Lung (tissue), 11 donors: ENCODE measurements at regions not wholly inside any gene's neighbourhood (a gene's known extent, or its start where the extent isn't known, plus 50 kb on each side); places are given as distances from the start of the nearest gene placed in this dataset.

Experiments
- ATAC-seq: fragments of 200-7000 bp; cut with Tn5 transposase; one replicate; pipeline ENCODE4 v1.9.1; 2020; ENCODE audit warnings: moderate number of reproducible peaks; ENCODE audit not compliant: insufficient read depth, low FRiP score
- DNase-seq, 3 donors: peaks; one replicate each; pipeline ENCODE4 v3.0.0-alpha.2; 2013 to 2017
- H3K27ac ChIP-seq, 2 donors: one replicate each; pipeline ENCODE4 v1.5.1; 2013; ENCODE audit warnings: mild to moderate bottlenecking in 2 of 2, moderate library complexity in 2 of 2, control low read depth in 1 of 2, inconsistent platforms in 1 of 2, low read depth in 1 of 2, low read length in 1 of 2
- H3K27me3 ChIP-seq, 3 donors: one replicate each; pipeline ENCODE4 v1.5.1; 2013; ENCODE audit warnings: low read length in 2 of 3; ENCODE audit not compliant: control insufficient read depth in 3 of 3, insufficient read depth in 3 of 3
- H3K36me3 ChIP-seq, 4 donors: one replicate each; pipeline ENCODE4 v1.5.1; 2013; ENCODE audit warnings: low read length in 4 of 4, mild to moderate bottlenecking in 1 of 4, moderate library complexity in 1 of 4; ENCODE audit not compliant: control insufficient read depth in 4 of 4, insufficient read depth in 4 of 4
- H3K4me1 ChIP-seq, 5 donors: one replicate each; pipeline ENCODE4 v1.5.1; 2013; ENCODE audit warnings: low read length in 5 of 5, mild to moderate bottlenecking in 2 of 5, moderate library complexity in 1 of 5; ENCODE audit not compliant: control insufficient read depth in 5 of 5, insufficient read depth in 5 of 5
- H3K4me3 ChIP-seq: one replicate; pipeline ENCODE4 v1.5.1; 2013; ENCODE audit warnings: mild to moderate bottlenecking, control low read depth, moderate library complexity
- H3K9ac ChIP-seq, 2 donors: one replicate each; pipeline ENCODE4 v1.5.1; 2013; ENCODE audit warnings: low read length in 2 of 2, control low read depth in 1 of 2; ENCODE audit not compliant: insufficient read depth in 1 of 2
- H3K9me3 ChIP-seq, 4 donors: one replicate each; pipeline ENCODE4 v1.5.1; 2013; ENCODE audit warnings: low read length in 3 of 4, mild to moderate bottlenecking in 1 of 4, moderate library complexity in 1 of 4; ENCODE audit not compliant: control insufficient read depth in 4 of 4, insufficient read depth in 3 of 4
- WGBS, 2 donors: extraction: QIAGEN DNeasy Blood & Tissue Kit; methylation state at CpG; one replicate each; pipeline ENCODE4 v1.1.7; 2013; 5-methylcytosine and 5-hydroxymethylcytosine counted together
- TF ChIP-seq, protein P1 (sequence below): IDR thresholded peaks from 2 replicates; pipeline ENCODE4 v1.5.1; 2012; ENCODE audit warnings: mild to moderate bottlenecking; ENCODE audit errors: control extremely low read depth, extremely low read depth
- donor health status: control.
- donor health status: control.
- donor health status: Bipolar disorder and iron deficiency.
- donor health status: healthy.
- donor health status: DM: yes; HTN: yes; CAD: no.

DNA sequence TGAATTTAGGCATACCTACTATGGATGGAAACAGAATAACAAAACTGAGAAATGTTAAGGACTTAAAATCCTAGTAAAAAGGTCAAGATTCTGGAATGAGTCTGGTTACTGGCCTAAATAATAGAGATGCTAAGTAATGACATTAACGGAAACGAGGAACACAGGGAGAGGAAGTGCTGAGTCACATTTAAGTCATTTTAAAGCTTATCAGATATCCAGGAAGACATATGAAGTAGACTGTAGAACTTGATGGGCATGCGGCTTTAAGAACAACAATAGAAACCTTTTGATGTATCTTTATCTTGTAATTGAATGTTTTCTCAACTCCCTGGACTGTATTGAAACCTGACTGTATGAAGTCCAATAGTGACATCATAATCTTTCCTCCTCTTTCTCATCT, 1251.4 kb upstream of the CDH6 start:
- Histone ChIP-seq H3K4me1 (no peaks in the 10 kb centered on the region), H3K27ac (no peak overlapping the region), H3K27me3 (no peaks in the 10 kb centered on the region), H3K9ac (no peak overlapping the region), H3K4me3 (no peak overlapping the region), H3K36me3 (no peaks in the 10 kb centered on the region), H3K9me3 (no peaks in the 10 kb centered on the region)
- DNase-seq (no peak), ATAC-seq (no peak)
- 42 to 58% methylated on average over 3 of the region's 3 CpGs for WGBS, 2 donors
- TF ChIP-seq, protein P1, sequence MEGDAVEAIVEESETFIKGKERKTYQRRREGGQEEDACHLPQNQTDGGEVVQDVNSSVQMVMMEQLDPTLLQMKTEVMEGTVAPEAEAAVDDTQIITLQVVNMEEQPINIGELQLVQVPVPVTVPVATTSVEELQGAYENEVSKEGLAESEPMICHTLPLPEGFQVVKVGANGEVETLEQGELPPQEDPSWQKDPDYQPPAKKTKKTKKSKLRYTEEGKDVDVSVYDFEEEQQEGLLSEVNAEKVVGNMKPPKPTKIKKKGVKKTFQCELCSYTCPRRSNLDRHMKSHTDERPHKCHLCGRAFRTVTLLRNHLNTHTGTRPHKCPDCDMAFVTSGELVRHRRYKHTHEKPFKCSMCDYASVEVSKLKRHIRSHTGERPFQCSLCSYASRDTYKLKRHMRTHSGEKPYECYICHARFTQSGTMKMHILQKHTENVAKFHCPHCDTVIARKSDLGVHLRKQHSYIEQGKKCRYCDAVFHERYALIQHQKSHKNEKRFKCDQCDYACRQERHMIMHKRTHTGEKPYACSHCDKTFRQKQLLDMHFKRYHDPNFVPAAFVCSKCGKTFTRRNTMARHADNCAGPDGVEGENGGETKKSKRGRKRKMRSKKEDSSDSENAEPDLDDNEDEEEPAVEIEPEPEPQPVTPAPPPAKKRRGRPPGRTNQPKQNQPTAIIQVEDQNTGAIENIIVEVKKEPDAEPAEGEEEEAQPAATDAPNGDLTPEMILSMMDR: no peak

GRCh38 chr5:29939988-29940387, 1253.5 kb upstream of the CDH6 start:
- no peak overlapping the region for H3K4me3 ChIP-seq
- no peak overlapping the region for H3K27ac ChIP-seq
- ATAC-seq (no peak), DNase-seq (no peak)
- 91 to 93% methylated on average over 1 of the region's 1 CpG for WGBS, 2 donors
- TF ChIP-seq, protein P1: no peak
- no peaks in the 10 kb centered on the region for H3K9me3 ChIP-seq
- H3K9ac ChIP-seq: no peak overlapping the region
- H3K27me3 ChIP-seq: no peaks in the 10 kb centered on the region
- H3K4me1 ChIP-seq: no peaks in the 10 kb centered on the region
- no peaks in the 10 kb centered on the region for H3K36me3 ChIP-seq

GRCh38 chr5:29935371-29935770, 1258.1 kb upstream of the CDH6 start:
- Histone ChIP-seq H3K9me3 (no peaks in the 10 kb centered on the region), H3K27ac (no peak overlapping the region), H3K4me3 (no peak overlapping the region), H3K36me3 (no peaks in the 10 kb centered on the region), H3K9ac (no peak overlapping the region), H3K27me3 (no peaks in the 10 kb centered on the region), H3K4me1 (no peaks in the 10 kb centered on the region)
- ATAC-seq (no peak), DNase-seq (no peak)
- 63 to 83% methylated on average over 1 of the region's 1 CpG for WGBS, 2 donors
- TF ChIP-seq, protein P1: no peak

DNA sequence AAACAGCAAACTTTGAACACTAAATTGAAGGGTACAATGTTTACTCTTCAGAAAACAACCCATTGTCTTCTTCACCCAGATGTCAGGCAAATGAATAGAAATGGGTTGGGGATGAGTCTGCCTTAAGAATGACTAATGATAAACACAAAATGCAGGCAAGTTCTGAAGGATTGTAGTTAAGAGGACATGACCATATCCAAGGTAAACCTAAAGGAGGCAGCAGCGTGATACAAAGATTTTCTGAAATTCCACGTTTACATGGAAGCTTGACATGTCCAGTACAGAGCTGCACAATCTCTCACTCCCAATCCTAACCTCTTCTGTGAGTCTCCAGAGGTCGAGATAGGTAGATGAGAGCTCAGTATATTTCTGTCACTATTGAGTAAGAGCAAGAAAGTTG, 1263.2 kb upstream of the CDH6 start:
- no peaks in the 10 kb centered on the region for H3K27me3 ChIP-seq
- TF ChIP-seq, protein P1: no peak
- H3K9me3 ChIP-seq: peaks cover 0 to 2% (median 0%) of the 10 kb centered on the region in 4 donors
- H3K4me3 ChIP-seq: no peak overlapping the region
- H3K36me3 ChIP-seq: no peaks in the 10 kb centered on the region
- ATAC-seq (no peak), DNase-seq (no peak)
- no peak overlapping the region for H3K9ac ChIP-seq
- WGBS, 2 donors: 69 to 72% methylated on average over 3 of the region's 3 CpGs
- no peaks in the 10 kb centered on the region for H3K4me1 ChIP-seq
- no peak overlapping the region for H3K27ac ChIP-seq
